Pancreas (tissue), 10 donors: ENCODE measurements at regions not wholly inside any gene's neighbourhood (a gene's known extent, or its start where the extent isn't known, plus 50 kb on each side); places are given as distances from the start of the nearest gene placed in this dataset.

ENCODE experiments used
- ATAC-seq, 4 donors: fragments of 200-7000 bp; cut with Tn5 transposase; one replicate each; pipeline versions ENCODE4 v1.8.0 to v1.9.1; 2020; ENCODE audit warnings: mild to moderate bottlenecking in 4 of 4, moderate library complexity in 4 of 4
- DNase-seq, 6 donors: peaks; one replicate each; pipeline ENCODE4 v3.0.0-alpha.2; 2020
- FAIRE-seq: peaks from 2 replicates; lab custom pipeline; 2012; peaks lifted over from hg19 to GRCh38; lab: Jason Lieb, UNC
- H3K27ac ChIP-seq, 4 donors: fragments of 200-600 bp; sonication (generic); 1 replicate in 3 of 4; 2 replicates in 1 of 4; pipeline versions ENCODE4 v1.5.0 to v1.8.0; 2020
- H3K27me3 ChIP-seq, 4 donors: fragments of 200-600 bp; one replicate each; pipeline ENCODE4 v1.8.0; 2021
- H3K36me3 ChIP-seq, 3 donors: fragments of 200-600 bp; sonication (generic) in 1 of 3; one replicate each; pipeline versions ENCODE4 v1.5.0 to v1.8.0; 2020 to 2021
- H3K4me1 ChIP-seq, 3 donors: fragments of 200-600 bp; one replicate each; pipeline ENCODE4 v1.8.0; 2021
- H3K4me3 ChIP-seq, 4 donors: fragments of 200-600 bp; sonication (generic) in 2 of 4; one replicate each; pipeline versions ENCODE4 v1.5.0 to v1.8.0; 2020 to 2021
- H3K9me3 ChIP-seq, 4 donors: fragments of 200-600 bp; one replicate each; pipeline ENCODE4 v1.8.0; 2021
- WGBS, 2 donors: extraction: QIAGEN DNeasy Blood & Tissue Kit; methylation state at CpG; one replicate each; pipeline ENCODE4 v1.1.7; 2013; 5-methylcytosine and 5-hydroxymethylcytosine counted together
- intact Hi-C, 3 donors: fragments of 100-400 bp; cut with DNase I; formaldehyde crosslinking; loops; one replicate each; pipeline versions ENCODE4 v1.11.1 to v1.14.2; 2022
- TF ChIP-seq, protein P1 (sequence below), 4 donors: fragments of 200-600 bp; sonication (generic) in 3 of 4; IDR thresholded peaks; one replicate each; pipeline versions ENCODE4 v1.5.0 to v1.8.0; 2021; ENCODE audit warnings: antibody characterized with exemption in 4 of 4
- donor health status: healthy with polysubstance abuse.
- donor health status: DM: no; HTN: no; CAD: no; lungs with moderate emphysema.
- donor health status: DM: no; HTN: no; CAD: no.
- donor health status: control.
- donor health status: control.
- donor health status: Bipolar disorder and iron deficiency.
- donor health status: DM: yes; HTN: yes; CAD: no.
- donor health status: DM: no; HTN: no; CAD: no.
- donor health status: DM: no; HTN: no; CAD: no.
- donor health status: DM: yes; HTN: yes; CAD: no.

DNA sequence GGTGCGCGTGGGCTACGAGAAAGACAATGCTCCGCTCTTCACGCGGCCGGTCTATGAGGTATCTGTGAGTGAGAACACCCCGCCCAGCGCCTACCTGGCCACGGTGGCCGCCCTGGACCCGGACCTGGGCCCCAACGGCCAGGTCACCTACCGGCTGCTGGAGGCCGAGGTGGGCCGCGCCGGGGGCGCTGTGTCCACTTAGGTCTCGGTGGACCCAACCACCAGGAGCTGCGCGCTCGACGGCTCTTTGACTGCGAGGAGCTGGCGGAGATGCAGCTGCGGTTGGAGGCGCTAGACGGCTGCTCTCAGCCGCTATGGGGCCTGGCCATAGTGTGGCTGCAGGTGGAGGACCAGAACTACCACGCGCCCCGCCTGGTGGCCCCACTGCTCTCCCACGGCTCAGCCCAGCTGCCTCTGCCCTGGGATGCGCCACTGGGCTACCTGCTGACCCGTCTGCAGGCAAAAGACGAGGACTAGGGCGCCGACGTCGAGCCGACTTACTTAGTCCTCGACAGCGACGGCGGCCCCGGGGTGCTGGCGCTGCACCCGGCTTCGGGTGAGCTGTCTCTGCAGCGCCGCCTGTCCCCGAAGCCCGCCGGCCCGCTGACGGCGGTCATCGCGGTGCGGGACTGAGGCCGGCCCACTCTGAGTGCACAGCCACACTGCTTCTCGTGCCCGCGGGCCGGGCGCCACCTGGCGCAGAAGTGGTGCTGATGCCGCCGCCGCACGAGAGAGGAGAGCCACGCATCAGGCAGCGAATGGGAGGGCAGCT, 173.0 kb downstream of the OLFM4 start:
- 15% methylated on average over 74 of the region's 74 CpGs for WGBS, 2 donors
- Histone ChIP-seq H3K4me1 (no peaks in the 10 kb centered on the region), H3K36me3 (no peaks in the 10 kb centered on the region), H3K27ac (no peak overlapping the region), H3K27me3 (peaks cover 0 to 26% (median 8%) of the 10 kb centered on the region in 4 donors), H3K9me3 (no peaks in the 10 kb centered on the region), H3K4me3 (peak overlapping the region in 1 of 4 donors; percentile 12)
- peak in 5 of 6 donors; percentile 20 to 80 (median 40) for DNase-seq
- intact Hi-C loops, result no loop called here
- peak; percentile 76 to 89 (median 85) for ATAC-seq
- TF ChIP-seq, protein P1, sequence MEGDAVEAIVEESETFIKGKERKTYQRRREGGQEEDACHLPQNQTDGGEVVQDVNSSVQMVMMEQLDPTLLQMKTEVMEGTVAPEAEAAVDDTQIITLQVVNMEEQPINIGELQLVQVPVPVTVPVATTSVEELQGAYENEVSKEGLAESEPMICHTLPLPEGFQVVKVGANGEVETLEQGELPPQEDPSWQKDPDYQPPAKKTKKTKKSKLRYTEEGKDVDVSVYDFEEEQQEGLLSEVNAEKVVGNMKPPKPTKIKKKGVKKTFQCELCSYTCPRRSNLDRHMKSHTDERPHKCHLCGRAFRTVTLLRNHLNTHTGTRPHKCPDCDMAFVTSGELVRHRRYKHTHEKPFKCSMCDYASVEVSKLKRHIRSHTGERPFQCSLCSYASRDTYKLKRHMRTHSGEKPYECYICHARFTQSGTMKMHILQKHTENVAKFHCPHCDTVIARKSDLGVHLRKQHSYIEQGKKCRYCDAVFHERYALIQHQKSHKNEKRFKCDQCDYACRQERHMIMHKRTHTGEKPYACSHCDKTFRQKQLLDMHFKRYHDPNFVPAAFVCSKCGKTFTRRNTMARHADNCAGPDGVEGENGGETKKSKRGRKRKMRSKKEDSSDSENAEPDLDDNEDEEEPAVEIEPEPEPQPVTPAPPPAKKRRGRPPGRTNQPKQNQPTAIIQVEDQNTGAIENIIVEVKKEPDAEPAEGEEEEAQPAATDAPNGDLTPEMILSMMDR (IDR thresholded peaks at IDR 0.05), result peak; percentile 7 to 33 (median 24)
- no peak for FAIRE-seq

- 31 to 50% methylated on average over 4 of the region's 4 CpGs for WGBS, 2 donors
- DNase-seq (no peak), ATAC-seq (no peak), FAIRE-seq (no peak)
- Histone ChIP-seq H3K9me3 (no peaks in the 10 kb centered on the region), H3K4me3 (no peak overlapping the region), H3K4me1 (no peaks in the 10 kb centered on the region), H3K27ac (no peak overlapping the region), H3K27me3 (peaks cover 0 to 27% (median 7%) of the 10 kb centered on the region in 4 donors), H3K36me3 (no peaks in the 10 kb centered on the region)
- intact Hi-C loops, result no loop called here
- TF ChIP-seq, protein P1 (IDR thresholded peaks at IDR 0.05), result no peak
Measured at GRCh38 chr13:53204598-53204997, 176.0 kb downstream of the OLFM4 start.

DNA sequence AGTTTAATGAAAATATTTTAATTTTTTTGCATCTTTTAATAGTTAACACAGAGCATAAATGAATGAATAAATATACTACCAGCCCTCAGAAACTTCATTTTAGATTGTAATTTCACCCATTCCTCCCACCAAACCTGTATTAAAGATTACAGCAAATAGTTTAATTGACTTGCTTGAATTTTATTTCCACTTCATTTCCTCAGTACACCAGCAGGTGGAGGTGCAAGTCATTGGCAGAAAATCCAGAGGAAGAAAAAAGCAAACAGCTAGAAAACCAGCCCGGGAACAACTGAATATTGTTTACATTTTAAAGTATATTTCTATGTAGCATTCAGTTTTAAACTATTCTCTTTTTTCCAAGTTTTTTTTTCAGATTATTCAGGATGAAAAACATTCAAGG, 177.8 kb downstream of the OLFM4 start:
- Histone ChIP-seq H3K27me3 (peaks cover 0 to 24% (median under 1%) of the 10 kb centered on the region in 4 donors), H3K9me3 (no peaks in the 10 kb centered on the region), H3K36me3 (no peaks in the 10 kb centered on the region), H3K4me1 (no peaks in the 10 kb centered on the region), H3K4me3 (no peak overlapping the region), H3K27ac (no peak overlapping the region)
- TF ChIP-seq, protein P1 (IDR thresholded peaks at IDR 0.05), result peak in 2 of 4 donors; percentile 19 to 23
- DNase-seq (no peak), ATAC-seq (no peak), FAIRE-seq (no peak)
- intact Hi-C loops, result no loop called here
- 0% methylated on average over 1 of the region's 1 CpG for WGBS, 2 donors

DNA sequence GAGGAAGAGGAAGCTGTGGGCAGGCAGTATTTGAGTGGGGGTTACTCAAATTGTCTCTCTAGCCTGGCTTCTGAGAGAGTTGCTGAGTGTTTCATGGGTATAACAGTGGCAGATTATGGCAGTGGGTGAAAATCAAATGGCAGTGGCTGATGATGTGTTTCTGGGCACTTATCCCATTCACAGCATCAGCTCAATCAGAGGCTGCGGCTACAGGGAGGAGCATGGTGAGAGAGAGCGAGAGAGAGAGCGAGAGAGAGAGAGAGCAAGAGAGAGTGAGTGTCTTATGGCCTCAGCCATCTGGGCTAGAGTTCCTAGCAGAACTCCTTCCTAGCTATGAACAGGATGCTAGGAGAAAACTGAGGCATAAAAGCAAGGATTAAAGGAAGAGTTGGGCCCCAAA, 178.9 kb downstream of the OLFM4 start:
- TF ChIP-seq, protein P1 (IDR thresholded peaks at IDR 0.05), result no peak
- Histone ChIP-seq H3K4me1 (no peaks in the 10 kb centered on the region), H3K36me3 (no peaks in the 10 kb centered on the region), H3K27ac (no peak overlapping the region), H3K4me3 (no peak overlapping the region), H3K9me3 (no peaks in the 10 kb centered on the region), H3K27me3 (peaks cover 0 to 13% (median 0%) of the 10 kb centered on the region in 4 donors)
- 66 to 69% methylated on average over 3 of the region's 3 CpGs for WGBS, 2 donors
- DNase-seq, result no peak
- intact Hi-C loops, result no loop called here
- no peak for FAIRE-seq
- no peak for ATAC-seq

DNA sequence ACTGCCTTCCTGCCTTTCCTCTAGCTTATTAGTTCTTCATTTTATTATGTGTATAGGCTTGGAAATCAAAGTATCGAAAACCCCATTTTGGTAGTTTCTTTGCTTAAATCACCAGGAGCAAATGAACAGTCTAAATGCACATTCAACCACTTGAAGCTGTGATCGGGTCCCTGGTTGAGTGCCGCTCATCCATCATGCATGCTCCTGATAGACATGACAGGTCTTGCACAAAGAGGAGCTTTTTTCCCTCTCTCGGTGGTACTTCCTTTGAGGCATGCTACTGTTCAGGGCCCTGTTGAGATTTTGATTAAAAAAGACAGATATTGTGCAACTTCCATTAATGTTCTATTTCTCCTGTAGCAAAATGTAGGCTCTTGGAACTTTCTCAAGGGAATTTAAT, 185.8 kb downstream of the OLFM4 start:
- no peaks in the 10 kb centered on the region for H3K9me3 ChIP-seq
- DNase-seq (no peak), FAIRE-seq (no peak), ATAC-seq (no peak)
- peaks cover 0 to 12% (median 0%) of the 10 kb centered on the region in 4 donors for H3K27me3 ChIP-seq
- no peak overlapping the region for H3K4me3 ChIP-seq
- intact Hi-C loops, result no loop called here
- no peak overlapping the region for H3K27ac ChIP-seq
- H3K36me3 ChIP-seq, result no peaks in the 10 kb centered on the region
- WGBS, 2 donors, result 32 to 33% methylated on average over 4 of the region's 4 CpGs
- no peaks in the 10 kb centered on the region for H3K4me1 ChIP-seq
- TF ChIP-seq, protein P1 (IDR thresholded peaks at IDR 0.05), result no peak
